Mucosa of descending colon (tissue), 3 donors: ENCODE measurements at regions not wholly inside any gene's neighbourhood (a gene's known extent, or its start where the extent isn't known, plus 50 kb on each side); places are given as distances from the start of the nearest gene placed in this dataset.
"Not testable (repeated sequence)": the region's sequence is repeated elsewhere in the genome, so short reads cannot be mapped to it uniquely, and the experiment has no call there.

ENCODE experiments used
- ATAC-seq: fragments of 200-7000 bp; cut with Tn5 transposase; one replicate; pipeline ENCODE4 v1.9.1; 2020; ENCODE audit warnings: mild to moderate bottlenecking, moderate library complexity
- DNase-seq, 3 donors: peaks; one replicate each; pipeline ENCODE4 v3.0.0-alpha.2; 2020
- H3K36me3 ChIP-seq: fragments of 200-600 bp; one replicate; pipeline ENCODE4 v1.8.0; 2021; ENCODE audit warnings: low read depth, mild to moderate bottlenecking
- H3K4me1 ChIP-seq: fragments of 200-600 bp; one replicate; pipeline ENCODE4 v1.8.0; 2021; ENCODE audit warnings: low read depth, mild to moderate bottlenecking
- H3K4me3 ChIP-seq: fragments of 200-600 bp; one replicate; pipeline ENCODE4 v1.8.0; 2021; ENCODE audit warnings: mild to moderate bottlenecking
- H3K9me3 ChIP-seq: fragments of 200-600 bp; one replicate; pipeline ENCODE4 v1.8.0; 2021; ENCODE audit warnings: mild to moderate bottlenecking
- CTCF ChIP-seq: fragments of 200-600 bp; IDR thresholded peaks from one replicate; pipeline ENCODE4 v1.8.0; 2022; ENCODE audit warnings: antibody characterized with exemption, mild to moderate bottlenecking
- intact Hi-C, 2 donors: fragments of 100-400 bp; cut with DNase I in 1 of 2; cut with micrococcal nuclease in 1 of 2; formaldehyde crosslinking; loops; one replicate each; pipeline versions ENCODE4 v1.11.0 to v1.11.1; 2022; cut with DNase I, micrococcal nuclease
- donor health status: DM: no; HTN: no; CAD: no; lungs with moderate emphysema.
- donor health status: DM: no; HTN: no; CAD: no.
- donor health status: DM: no; HTN: yes; CAD: no.

GRCh38 chr15:70576696-70577095 is 186.7 kb downstream of the UACA start:
- DNase-seq: no peak
- no peak for TF ChIP-seq CTCF
- no peak for ATAC-seq
- H3K4me1 ChIP-seq: no peaks in the 10 kb centered on the region
- no peak overlapping the region for H3K4me3 ChIP-seq
- intact Hi-C loops: no loop called here
- no peaks in the 10 kb centered on the region for H3K9me3 ChIP-seq
- H3K36me3 ChIP-seq: no peaks in the 10 kb centered on the region

- H3K4me1 ChIP-seq: no peaks in the 10 kb centered on the region
- DNase-seq (no peak), ATAC-seq (no peak)
- H3K36me3 ChIP-seq: no peaks in the 10 kb centered on the region
- intact Hi-C loops: no loop called here
- no peaks in the 10 kb centered on the region for H3K9me3 ChIP-seq
- TF ChIP-seq CTCF: no peak
- H3K4me3 ChIP-seq: no peak overlapping the region
These were observed 187.1 kb downstream of the UACA start for GRCh38 chr15:70576276-70576675.

- intact Hi-C loops: no loop called here
- H3K4me1 ChIP-seq: no peaks in the 10 kb centered on the region
- no peak for DNase-seq
- no peaks in the 10 kb centered on the region for H3K36me3 ChIP-seq
- no peaks in the 10 kb centered on the region for H3K9me3 ChIP-seq
- ATAC-seq: no peak
- no peak overlapping the region for H3K4me3 ChIP-seq
- no peak for TF ChIP-seq CTCF
These were observed 187.8 kb downstream of the UACA start for GRCh38 chr15:70575231-70576226.

- H3K4me3 ChIP-seq, H3K9me3 ChIP-seq, H3K4me1 ChIP-seq, H3K36me3 ChIP-seq, DNase-seq, intact Hi-C loops, ATAC-seq: not testable (repeated sequence)
These were observed 189.0 kb downstream of the UACA start for GRCh38 chr15:70574325-70574724.

GRCh38 chr15:70573121-70573850 is 190.1 kb downstream of the UACA start:
- Histone ChIP-seq H3K4me3 (no peak overlapping the region), H3K9me3 (no peaks in the 10 kb centered on the region), H3K36me3 (no peaks in the 10 kb centered on the region), H3K4me1 (no peaks in the 10 kb centered on the region)
- DNase-seq (no peak), ATAC-seq (no peak)
- TF ChIP-seq CTCF: no peak
- intact Hi-C loops: no loop called here

GRCh38 chr15:70569714-70570231 is 193.6 kb downstream of the UACA start:
- no peak for TF ChIP-seq CTCF
- no peak for DNase-seq
- Histone ChIP-seq H3K9me3 (no peaks in the 10 kb centered on the region), H3K36me3 (no peaks in the 10 kb centered on the region), H3K4me1 (no peaks in the 10 kb centered on the region), H3K4me3 (no peak overlapping the region)
- no peak for ATAC-seq
- intact Hi-C loops: no loop called here
